Endothelial cell of umbilical vein (primary cell): ENCODE measurements at regions not wholly inside any gene's neighbourhood (a gene's known extent, or its start where the extent isn't known, plus 50 kb on each side); places are given as distances from the start of the nearest gene placed in this dataset.

ENCODE experiments used
- BruUV-seq: library from RNA; stranded (reverse); fragments of 400-500 nt; replicated peaks from 2 replicates; lab custom pipeline; 2021; lab: Mats Ljungman, UMichigan
- CTCF ChIA-PET: fragments of 300-600, 350-600 bp; sonication (Branson Sonifier 250); formaldehyde crosslinking; loops from one replicate; lab custom pipeline; 2021; ENCODE audit warnings: antibody characterized with exemption, inconsistent platforms; lab: Charles Lee
- POLR2A ChIA-PET: fragments of 300-600, 350-600 bp; sonication (Branson Sonifier 250); formaldehyde crosslinking; loops from one replicate; lab custom pipeline; 2021; ENCODE audit warnings: antibody characterized with exemption, inconsistent platforms; lab: Charles Lee
- DNase-seq: peaks from one replicate; pipeline ENCODE4 v3.0.0-alpha.2; 2011; ENCODE audit warnings: low read depth, low spot score
- FAIRE-seq: peaks from 2 replicates; lab custom pipeline; 2011; peaks lifted over from hg19 to GRCh38; lab: Jason Lieb, UNC
- H2AFZ ChIP-seq: 2 replicates; pipeline ENCODE4 v1.6.0; 2012; ENCODE audit warnings: low read depth, low read length, control low read depth, inconsistent platforms
- H3K27ac ChIP-seq: 2 replicates; pipeline ENCODE4 v1.5.1; 2011; ENCODE audit warnings: low read depth, mild to moderate bottlenecking, control low read depth, low read length, moderate library complexity; ENCODE audit not compliant: insufficient read depth
- H3K27me3 ChIP-seq, 2 experiments: 2 replicates each; pipeline versions ENCODE4 v1.6.0 to v1.6.1; 2011; ENCODE audit warnings: low read length in 2 of 2, mixed read lengths in 1 of 2; ENCODE audit not compliant: control insufficient read depth in 2 of 2, insufficient read depth in 2 of 2
- H3K36me3 ChIP-seq, 2 experiments: 2 replicates in 1 of 2; 3 replicates in 1 of 2; pipeline ENCODE4 v1.5.1; 2011; ENCODE audit warnings: low read length in 2 of 2, mild to moderate bottlenecking in 1 of 2, moderate library complexity in 1 of 2; ENCODE audit not compliant: control insufficient read depth in 2 of 2, insufficient read depth in 2 of 2; ENCODE audit errors: extremely low read depth in 1 of 2
- H3K4me1 ChIP-seq: 3 replicates; pipeline ENCODE4 v1.5.1; 2011; ENCODE audit warnings: mild to moderate bottlenecking, low read length; ENCODE audit not compliant: control insufficient read depth, insufficient read depth; ENCODE audit errors: extremely low read depth
- H3K4me2 ChIP-seq: 2 replicates; pipeline ENCODE4 v1.6.1; 2011; ENCODE audit warnings: low read length, control low read depth, mixed read lengths; ENCODE audit not compliant: insufficient read depth
- H3K4me3 ChIP-seq, 3 experiments: fragments of 200-600 bp in 1 of 3; sonication (generic), shearing (Covaris generic) in 1 of 3; replicated peaks in 1 of 3; 2 replicates each; pipeline ENCODE4 v1.5.1; 2011 to 2016; ENCODE audit warnings: control low read depth in 3 of 3, low read length in 3 of 3, mild to moderate bottlenecking in 2 of 3, inconsistent platforms in 1 of 3, low read depth in 1 of 3, moderate library complexity in 1 of 3; ENCODE audit not compliant: insufficient read depth in 1 of 3
- H3K79me2 ChIP-seq: 2 replicates; pipeline ENCODE4 v1.6.0; 2012; ENCODE audit warnings: low read length, inconsistent platforms; ENCODE audit not compliant: control insufficient read depth, insufficient read depth
- H3K9ac ChIP-seq: replicated peaks from 2 replicates; pipeline ENCODE3; 2011; ENCODE audit warnings: low read length, control low read depth; ENCODE audit not compliant: insufficient read depth; ENCODE audit errors: extremely low read depth
- H3K9me1 ChIP-seq: replicated peaks from 3 replicates; pipeline ENCODE4 v1.6.0; 2011; ENCODE audit warnings: mild to moderate bottlenecking, low read length; ENCODE audit not compliant: control insufficient read depth, insufficient read depth; ENCODE audit errors: extremely low read depth
- H3K9me3 ChIP-seq: replicated peaks from 2 replicates; pipeline ENCODE4 v1.5.1; 2012; ENCODE audit warnings: low read length, inconsistent platforms; ENCODE audit not compliant: control insufficient read depth, insufficient read depth
- H4K20me1 ChIP-seq: replicated peaks from 2 replicates; pipeline ENCODE3; 2011; ENCODE audit warnings: mild to moderate bottlenecking, low read length; ENCODE audit not compliant: control insufficient read depth, insufficient read depth; ENCODE audit errors: extremely low read depth
- EZH2 ChIP-seq: IDR thresholded peaks from 2 replicates; pipeline ENCODE4 v1.6.1; 2012; ENCODE audit warnings: borderline replicate concordance, low read depth, mild to moderate bottlenecking, moderate library complexity, low read length, inconsistent platforms; ENCODE audit not compliant: severe bottlenecking
- GATA2 ChIP-seq: IDR thresholded peaks from 2 replicates; pipeline ENCODE4 v1.7.0; 2011; ENCODE audit warnings: low read depth, mild to moderate bottlenecking, moderate library complexity, mixed read lengths, low read length; ENCODE audit not compliant: insufficient read length, insufficient read depth
- JUN ChIP-seq: IDR thresholded peaks from 2 replicates; pipeline ENCODE4 v1.6.1; 2011; ENCODE audit warnings: borderline replicate concordance, low read depth; ENCODE audit not compliant: insufficient read length, insufficient read depth
- MAX ChIP-seq: IDR thresholded peaks from 2 replicates; pipeline ENCODE4 v1.6.1; 2011; ENCODE audit not compliant: insufficient read depth, insufficient read length
- MYC ChIP-seq: IDR thresholded peaks from one replicate; pipeline ENCODE4 v1.6.1; 2011; ENCODE audit warnings: mild to moderate bottlenecking, low read depth, low read length
- POLR2A ChIP-seq: IDR thresholded peaks from 2 replicates; pipeline ENCODE4 v1.6.1; 2012; ENCODE audit warnings: low read depth, mild to moderate bottlenecking, control low read depth, low read length
- POLR2AphosphoS5 ChIP-seq: IDR thresholded peaks from 2 replicates; pipeline ENCODE4 v1.6.1; 2012; ENCODE audit warnings: low read depth, mild to moderate bottlenecking, control low read depth, low read length, moderate library complexity; ENCODE audit not compliant: insufficient read depth
- dilution Hi-C: fragments of 300-500 bp; cut with MboI; formaldehyde crosslinking; loops from one replicate; pipeline ENCODE4 v1.15.0; 2019; ENCODE audit warnings: low sequenced_read_pairs; ENCODE audit not compliant: extremely low pct_ligation_motif_present
- intact Hi-C: fragments of 100-400 bp; cut with micrococcal nuclease; formaldehyde crosslinking; loops from one replicate; pipeline ENCODE4 v1.10.0; 2022
- TF ChIP-seq, protein P1 (sequence below), 2 donors: IDR thresholded peaks; 1 replicate in 1 of 2; 2 replicates in 1 of 2; pipeline ENCODE4 v1.5.1; 2011; ENCODE audit warnings: low read length in 2 of 2, mild to moderate bottlenecking in 2 of 2, moderate library complexity in 2 of 2, control low read depth in 1 of 2, inconsistent platforms in 1 of 2, low read depth in 1 of 2; ENCODE audit not compliant: insufficient read depth in 1 of 2; ENCODE audit errors: extremely low read depth in 1 of 2

DNA sequence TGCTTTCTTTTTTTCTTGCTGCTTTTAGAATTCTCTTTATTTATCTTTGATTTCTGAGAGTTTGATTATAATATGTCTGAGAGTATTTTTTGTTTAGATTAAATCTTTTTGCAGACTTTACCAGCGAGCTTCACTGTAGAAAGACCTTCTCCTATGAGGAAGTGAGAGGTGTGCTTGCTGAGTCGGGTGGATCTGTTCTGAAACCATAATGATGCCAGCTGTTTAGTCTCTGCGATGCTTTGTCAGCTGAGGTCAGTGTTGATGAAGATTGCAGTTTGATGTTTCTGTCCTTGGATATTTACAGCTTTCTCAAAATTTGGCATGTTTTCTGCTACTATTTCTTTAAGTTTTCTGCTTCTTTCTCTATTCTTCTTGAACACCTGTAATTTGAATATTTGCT is 309.1 kb upstream of the SLITRK6 start:
- H3K4me3 ChIP-seq = no peak overlapping the region
- H3K9ac ChIP-seq = no peak overlapping the region
- peaks cover 6% of the 10 kb centered on the region for H3K9me3 ChIP-seq
- POLR2A ChIA-PET = no interaction called here
- no peaks in the 10 kb centered on the region for H3K4me1 ChIP-seq
- H4K20me1 ChIP-seq = no peaks in the 10 kb centered on the region
- dilution Hi-C loops (no loop called here), intact Hi-C loops (no loop called here)
- H3K27me3 ChIP-seq = no peaks in the 10 kb centered on the region
- H3K4me2 ChIP-seq = no peak overlapping the region
- H3K36me3 ChIP-seq = no peaks in the 10 kb centered on the region
- FAIRE-seq (no peak), DNase-seq (no peak)
- no peak overlapping the region for H2AFZ ChIP-seq
- no TSS peak for BruUV-seq
- H3K27ac ChIP-seq = no peak overlapping the region
- CTCF ChIA-PET = no interaction called here
- TF ChIP-seq POLR2A = no peak
- TF ChIP-seq GATA2 = no peak
- TF ChIP-seq, protein P1, sequence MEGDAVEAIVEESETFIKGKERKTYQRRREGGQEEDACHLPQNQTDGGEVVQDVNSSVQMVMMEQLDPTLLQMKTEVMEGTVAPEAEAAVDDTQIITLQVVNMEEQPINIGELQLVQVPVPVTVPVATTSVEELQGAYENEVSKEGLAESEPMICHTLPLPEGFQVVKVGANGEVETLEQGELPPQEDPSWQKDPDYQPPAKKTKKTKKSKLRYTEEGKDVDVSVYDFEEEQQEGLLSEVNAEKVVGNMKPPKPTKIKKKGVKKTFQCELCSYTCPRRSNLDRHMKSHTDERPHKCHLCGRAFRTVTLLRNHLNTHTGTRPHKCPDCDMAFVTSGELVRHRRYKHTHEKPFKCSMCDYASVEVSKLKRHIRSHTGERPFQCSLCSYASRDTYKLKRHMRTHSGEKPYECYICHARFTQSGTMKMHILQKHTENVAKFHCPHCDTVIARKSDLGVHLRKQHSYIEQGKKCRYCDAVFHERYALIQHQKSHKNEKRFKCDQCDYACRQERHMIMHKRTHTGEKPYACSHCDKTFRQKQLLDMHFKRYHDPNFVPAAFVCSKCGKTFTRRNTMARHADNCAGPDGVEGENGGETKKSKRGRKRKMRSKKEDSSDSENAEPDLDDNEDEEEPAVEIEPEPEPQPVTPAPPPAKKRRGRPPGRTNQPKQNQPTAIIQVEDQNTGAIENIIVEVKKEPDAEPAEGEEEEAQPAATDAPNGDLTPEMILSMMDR (IDR thresholded peaks at IDR 0.05; ENCODE audit: extremely low read depth in 1 of 2, insufficient read depth in 1 of 2, low read depth in 1 of 2, low read length in 2 of 2) = no peak
- TF ChIP-seq JUN = no peak
- no peak for TF ChIP-seq MYC
- TF ChIP-seq MAX = no peak
- TF ChIP-seq EZH2 = no peak
- TF ChIP-seq POLR2AphosphoS5 = no peak
- H3K79me2 ChIP-seq = no peaks in the 10 kb centered on the region
- no peaks in the 10 kb centered on the region for H3K9me1 ChIP-seq
